Spleen (tissue), 7 donors: ENCODE measurements at regions not wholly inside any gene's neighbourhood (a gene's known extent, or its start where the extent isn't known, plus 50 kb on each side); places are given as distances from the start of the nearest gene placed in this dataset.

Experiments
- POLR2AphosphoS5 ChIP-seq, 3 donors: sonication (generic); formaldehyde crosslinking; IDR thresholded peaks; one replicate each; pipeline ENCODE4 v1.5.1; 2017; ENCODE audit warnings: antibody characterized with exemption in 3 of 3
- TF ChIP-seq, protein P1 (sequence below), 11 experiments: fragments of 200-600 bp in 7 of 11; fragments of 450-650 bp in 4 of 11; sonication (generic) in 4 of 11; IDR thresholded peaks in 8 of 11; conservative IDR thresholded peaks in 3 of 11; 1 replicate in 7 of 11; 2 replicates in 4 of 11; pipeline versions ENCODE4 v1.4.0 to v1.8.0; 2016 to 2021; ENCODE audit warnings: antibody characterized with exemption in 11 of 11, inconsistent platforms in 4 of 11, mild to moderate bottlenecking in 1 of 11
- donor health status: DM: no; HTN: no; CAD: no; lungs with moderate emphysema.
- donor health status: DM: no; HTN: no; CAD: no.
- donor health status: DM: no; HTN: no; CAD: no.

- TF ChIP-seq, protein P1, sequence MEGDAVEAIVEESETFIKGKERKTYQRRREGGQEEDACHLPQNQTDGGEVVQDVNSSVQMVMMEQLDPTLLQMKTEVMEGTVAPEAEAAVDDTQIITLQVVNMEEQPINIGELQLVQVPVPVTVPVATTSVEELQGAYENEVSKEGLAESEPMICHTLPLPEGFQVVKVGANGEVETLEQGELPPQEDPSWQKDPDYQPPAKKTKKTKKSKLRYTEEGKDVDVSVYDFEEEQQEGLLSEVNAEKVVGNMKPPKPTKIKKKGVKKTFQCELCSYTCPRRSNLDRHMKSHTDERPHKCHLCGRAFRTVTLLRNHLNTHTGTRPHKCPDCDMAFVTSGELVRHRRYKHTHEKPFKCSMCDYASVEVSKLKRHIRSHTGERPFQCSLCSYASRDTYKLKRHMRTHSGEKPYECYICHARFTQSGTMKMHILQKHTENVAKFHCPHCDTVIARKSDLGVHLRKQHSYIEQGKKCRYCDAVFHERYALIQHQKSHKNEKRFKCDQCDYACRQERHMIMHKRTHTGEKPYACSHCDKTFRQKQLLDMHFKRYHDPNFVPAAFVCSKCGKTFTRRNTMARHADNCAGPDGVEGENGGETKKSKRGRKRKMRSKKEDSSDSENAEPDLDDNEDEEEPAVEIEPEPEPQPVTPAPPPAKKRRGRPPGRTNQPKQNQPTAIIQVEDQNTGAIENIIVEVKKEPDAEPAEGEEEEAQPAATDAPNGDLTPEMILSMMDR (IDR thresholded peaks at IDR 0.05 in 8 of 11, conservative IDR thresholded peaks at IDR 0.05 in 3 of 11): no peak
- no peak for TF ChIP-seq POLR2AphosphoS5 (IDR thresholded peaks at IDR 0.05)
These were observed 110.5 kb downstream of the NGF start for GRCh38 chr1:115227346-115228082.
